NCI-H2029 treated with DMSO at 0.1 percent for 48 hours (cell line): ENCODE measurements at regions not wholly inside any gene's neighbourhood (a gene's known extent, or its start where the extent isn't known, plus 50 kb on each side); places are given as distances from the start of the nearest gene placed in this dataset.

ENCODE experiments used
- DNase-seq: peaks from one replicate; lab custom pipeline; 2025; lab: John Stamatoyannopoulos, UW

DNA sequence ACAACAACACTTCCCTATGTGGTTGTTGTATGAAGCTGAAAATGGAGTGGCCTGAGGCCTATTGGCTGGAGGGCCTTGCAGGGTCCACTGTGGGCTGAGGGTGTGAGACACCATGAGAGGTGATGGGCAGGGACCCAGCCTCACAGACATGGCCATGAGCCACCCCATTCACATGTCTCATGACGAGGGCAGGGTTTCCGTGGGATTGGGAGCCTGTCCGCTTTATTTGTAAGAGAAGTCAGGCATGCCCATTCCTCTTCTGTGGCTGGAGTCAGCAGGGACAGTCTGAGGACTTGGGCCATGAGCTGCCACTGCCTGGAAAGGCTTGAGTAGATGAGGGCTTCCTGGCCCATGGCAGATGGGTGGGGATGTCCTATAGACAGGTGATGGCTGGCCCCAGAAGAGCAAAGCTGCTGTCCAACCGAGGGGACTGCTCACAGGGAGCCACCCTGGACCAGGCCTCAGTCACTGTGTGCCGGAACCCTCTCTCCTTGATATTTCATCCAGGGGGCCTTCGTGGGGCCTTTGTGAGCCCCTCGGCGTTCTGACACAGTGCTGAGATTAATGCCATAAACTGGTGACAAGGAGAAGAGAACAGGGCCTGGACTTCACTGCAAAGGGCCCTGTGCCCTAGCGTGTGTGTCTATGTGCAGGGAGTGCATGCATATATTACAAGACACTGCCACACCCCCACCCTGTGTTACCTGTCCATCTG lies 971.9 kb downstream of the BRD1 start:
- DNase-seq = no peak

DNA sequence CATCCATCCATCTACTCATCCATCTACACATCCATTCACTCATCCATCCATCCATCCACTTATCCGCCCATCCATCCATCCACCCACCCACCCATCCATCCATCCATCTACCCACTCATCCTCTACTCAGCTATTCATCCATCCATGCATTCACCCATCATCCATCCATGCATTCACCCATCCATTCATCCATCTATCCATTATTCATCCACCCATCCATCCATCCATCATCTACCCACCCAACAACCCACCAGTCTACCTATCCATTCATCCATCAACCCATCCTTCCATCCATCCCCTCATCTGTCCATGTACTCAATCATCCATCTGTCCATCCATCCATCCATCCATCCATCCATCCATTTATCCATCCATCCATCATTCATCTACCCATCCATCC lies 972.7 kb downstream of the BRD1 start:
- DNase-seq = no peak

- DNase-seq = no peak
Measured at GRCh38 chr22:48853627-48854240, 973.9 kb downstream of the BRD1 start.

GRCh38 chr22:48851933-48852549 lies 975.6 kb downstream of the BRD1 start:
- DNase-seq = no peak

DNA sequence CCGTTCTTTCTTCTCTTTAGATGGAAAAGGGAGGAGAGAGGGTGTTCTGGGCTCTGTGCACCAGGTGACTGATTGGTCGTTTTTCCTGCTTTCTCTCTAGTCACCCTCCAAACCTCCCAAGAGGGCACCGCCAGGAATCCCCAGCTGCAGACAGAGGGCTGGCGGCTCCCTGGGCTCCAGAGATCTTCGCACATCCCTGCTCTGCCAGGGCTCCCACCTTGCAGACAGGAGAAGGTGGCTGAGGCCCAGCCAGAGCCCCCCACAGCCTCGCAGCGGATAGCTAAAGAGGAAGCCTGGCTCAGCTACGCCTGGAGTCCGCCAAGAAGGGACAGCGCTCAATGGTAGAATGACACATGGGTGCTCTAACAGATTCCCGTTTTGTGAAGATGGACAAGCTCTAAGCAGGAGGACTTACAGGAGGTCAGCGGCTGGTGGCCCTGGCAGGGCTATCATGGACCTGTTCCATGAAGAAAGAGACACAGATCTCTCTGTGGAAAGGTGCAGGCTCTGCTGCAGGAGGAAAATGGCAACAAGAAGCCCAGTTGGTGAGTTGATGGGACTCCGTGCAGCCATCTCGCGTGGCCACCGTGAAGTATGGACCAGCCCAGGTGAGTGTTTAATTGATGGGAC lies 976.9 kb downstream of the BRD1 start:
- no peak for DNase-seq

DNA sequence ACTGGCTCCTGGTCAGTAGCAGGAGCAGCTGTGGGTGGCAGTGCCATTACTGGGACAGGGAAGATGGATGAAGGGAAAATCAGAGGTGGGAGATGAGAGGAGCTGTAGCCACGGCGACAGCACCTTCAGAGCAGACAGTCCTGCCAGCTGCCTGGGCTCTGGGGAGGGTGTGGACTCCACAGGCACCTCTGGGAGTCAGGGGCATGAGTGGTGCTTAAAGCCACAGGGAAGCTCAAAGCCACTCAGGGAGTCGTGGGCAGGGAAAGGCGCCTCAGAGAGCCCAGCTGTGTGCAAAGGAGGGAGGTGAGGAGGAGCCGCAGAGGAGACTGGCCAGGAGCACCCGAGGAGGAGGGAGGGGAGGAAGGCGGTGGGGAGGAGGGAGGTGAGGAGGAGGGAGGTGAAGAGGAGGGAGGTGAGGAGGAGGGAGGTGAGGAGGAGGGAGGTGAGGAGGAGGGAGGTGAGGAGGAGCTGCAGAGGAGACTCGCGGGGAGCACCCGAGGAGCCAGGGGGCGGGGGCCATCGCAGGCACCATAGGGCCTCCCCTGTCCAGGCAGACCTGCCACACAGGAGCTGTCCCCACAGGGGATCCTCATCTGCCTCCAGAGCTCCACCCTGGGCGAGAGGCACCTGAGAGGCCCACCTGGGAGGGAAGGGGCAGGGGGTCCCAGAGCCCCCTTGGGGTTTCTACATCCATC lies 977.6 kb downstream of the BRD1 start:
- DNase-seq = no peak

DNA sequence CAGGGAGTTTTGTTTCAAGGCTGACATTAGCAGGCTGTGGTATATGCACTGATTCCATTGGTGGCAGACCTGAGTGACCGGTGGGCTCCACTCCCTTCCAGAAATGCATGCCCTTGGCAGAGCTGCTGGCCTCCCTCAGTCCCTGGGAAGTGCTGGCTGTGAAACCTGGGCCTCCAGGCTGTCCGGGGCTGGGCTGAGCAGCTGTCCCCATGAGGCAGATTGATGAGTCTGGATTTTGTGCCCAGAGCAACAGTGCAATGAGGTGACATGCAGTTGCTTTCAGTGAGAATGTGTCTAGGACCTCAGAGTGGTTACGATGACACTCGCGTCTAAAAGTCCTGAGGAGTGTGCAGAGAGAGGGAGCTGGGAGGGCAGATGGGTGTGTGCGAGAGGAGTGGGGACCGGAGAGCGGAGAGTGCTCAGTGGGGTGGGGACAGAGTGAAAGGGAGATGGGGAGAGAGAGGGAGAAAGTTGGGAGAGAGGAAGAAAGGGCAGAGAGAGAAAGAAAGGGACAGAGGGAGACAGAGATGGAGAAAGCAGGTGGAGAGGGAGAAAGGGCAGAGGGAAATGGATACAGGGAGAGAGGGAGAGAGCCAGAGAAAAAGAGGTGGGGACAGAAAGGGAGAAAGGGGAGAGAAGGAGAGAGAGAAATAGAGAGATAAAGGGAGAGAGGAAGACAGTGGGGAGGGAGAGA lies 978.3 kb downstream of the BRD1 start:
- no peak for DNase-seq

DNA sequence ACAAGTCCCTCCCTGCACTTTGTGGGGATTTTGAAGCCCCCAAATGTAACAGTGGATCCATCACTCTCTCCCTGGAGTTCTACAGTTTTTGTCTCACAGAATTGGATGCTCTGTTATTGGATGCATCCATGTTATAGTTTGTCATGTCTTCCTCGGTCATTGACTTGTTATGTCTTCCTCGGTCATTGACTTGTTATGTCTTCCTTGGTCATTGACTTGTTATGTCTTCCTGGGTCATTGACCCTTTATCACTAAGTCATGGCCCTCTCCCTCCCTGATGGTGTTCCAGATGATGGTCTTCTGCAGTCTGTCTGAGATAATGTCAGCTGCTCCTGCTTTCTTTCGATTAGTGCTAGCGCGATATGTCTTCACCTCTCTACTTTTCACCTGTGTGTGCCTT lies 981.5 kb downstream of the BRD1 start:
- DNase-seq = no peak

DNA sequence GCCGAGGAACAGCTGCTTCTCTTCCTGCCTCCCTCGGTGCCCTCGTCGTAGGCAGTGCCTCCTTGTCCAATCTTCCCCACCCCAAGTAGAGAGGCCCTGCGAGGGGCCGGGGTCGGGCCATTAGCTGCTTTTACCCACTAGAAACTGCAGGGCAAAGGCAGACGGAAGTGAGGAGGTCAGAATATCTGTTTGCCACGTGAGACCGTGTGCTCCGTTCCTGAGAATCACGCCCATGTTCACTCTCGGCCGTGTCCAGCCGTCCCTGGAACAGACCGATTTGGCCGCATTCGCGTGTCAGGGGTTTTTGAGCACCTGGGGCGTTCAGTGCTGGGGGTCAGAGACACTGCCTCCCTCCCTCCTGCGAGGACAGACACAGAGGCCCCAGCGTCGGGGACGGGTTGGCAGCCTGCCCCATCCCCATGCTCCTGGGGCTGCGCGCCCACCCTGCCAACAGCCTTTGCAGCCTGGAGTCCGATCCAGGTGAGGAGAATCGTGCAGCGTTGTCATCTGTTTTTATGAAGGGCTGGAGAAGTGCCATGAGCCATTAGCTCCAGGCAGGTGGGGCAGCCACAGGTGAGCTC lies 982.2 kb downstream of the BRD1 start:
- no peak for DNase-seq

- no peak for DNase-seq
Measured at GRCh38 chr22:48844056-48844675, 983.5 kb downstream of the BRD1 start.

DNA sequence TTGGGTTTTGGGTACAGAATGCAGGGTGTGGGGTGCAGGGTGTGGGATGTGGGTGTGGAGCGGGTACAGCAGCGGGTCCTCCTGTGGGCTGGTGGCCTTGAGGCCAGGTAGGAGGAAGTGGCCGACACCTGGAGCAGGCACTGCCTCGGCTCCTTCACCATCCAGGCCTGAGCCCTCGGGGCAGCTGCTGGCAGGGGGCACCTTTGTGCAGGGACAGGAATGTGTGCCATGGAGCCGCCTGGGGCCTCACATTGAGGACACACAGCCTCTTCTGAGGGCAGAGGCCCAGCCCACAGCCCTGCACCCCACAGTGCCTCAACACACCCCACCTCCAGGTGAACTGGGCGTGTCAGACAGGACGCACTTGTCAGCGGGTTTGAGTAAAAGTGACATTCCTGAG lies 984.0 kb downstream of the BRD1 start:
- no peak for DNase-seq

DNA sequence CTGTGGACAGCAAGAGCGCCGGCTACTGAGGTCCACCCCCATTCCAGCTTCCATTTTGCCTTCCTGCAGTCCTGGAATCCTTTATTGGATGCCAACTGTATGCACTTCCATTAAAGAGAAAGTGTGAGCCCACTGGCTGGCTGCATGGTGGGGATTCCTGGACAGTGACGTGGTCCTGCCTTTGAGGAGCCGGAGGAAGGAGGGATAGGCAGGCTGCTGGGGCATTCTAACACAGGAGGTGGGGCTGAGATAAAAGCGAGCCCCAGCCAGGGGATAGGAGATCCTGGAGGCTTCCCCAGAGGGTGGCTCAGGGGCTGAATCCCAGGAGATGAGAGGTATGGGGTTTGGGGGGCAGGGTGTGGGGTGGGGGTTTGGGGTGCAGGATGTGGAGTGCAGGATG lies 984.7 kb downstream of the BRD1 start:
- no peak for DNase-seq

DNA sequence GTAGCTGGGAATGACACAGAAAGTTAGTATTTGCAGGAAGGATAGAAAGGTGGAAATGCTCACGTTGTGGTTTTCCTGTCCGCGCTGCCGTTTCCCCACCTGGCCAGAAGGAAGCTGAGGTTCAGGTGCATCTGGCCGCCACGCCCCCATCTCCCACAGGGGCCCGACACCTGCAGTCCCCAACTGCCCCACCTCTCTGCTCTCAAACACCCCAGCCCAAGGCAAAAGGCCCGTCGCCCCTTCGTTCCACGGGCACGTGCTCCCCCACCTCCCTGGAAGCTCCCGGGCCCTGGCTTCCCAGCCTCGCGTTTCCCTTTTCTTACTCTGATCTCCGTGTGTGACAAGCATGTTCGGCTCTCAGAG lies 985.1 kb downstream of the BRD1 start:
- DNase-seq = no peak

DNA sequence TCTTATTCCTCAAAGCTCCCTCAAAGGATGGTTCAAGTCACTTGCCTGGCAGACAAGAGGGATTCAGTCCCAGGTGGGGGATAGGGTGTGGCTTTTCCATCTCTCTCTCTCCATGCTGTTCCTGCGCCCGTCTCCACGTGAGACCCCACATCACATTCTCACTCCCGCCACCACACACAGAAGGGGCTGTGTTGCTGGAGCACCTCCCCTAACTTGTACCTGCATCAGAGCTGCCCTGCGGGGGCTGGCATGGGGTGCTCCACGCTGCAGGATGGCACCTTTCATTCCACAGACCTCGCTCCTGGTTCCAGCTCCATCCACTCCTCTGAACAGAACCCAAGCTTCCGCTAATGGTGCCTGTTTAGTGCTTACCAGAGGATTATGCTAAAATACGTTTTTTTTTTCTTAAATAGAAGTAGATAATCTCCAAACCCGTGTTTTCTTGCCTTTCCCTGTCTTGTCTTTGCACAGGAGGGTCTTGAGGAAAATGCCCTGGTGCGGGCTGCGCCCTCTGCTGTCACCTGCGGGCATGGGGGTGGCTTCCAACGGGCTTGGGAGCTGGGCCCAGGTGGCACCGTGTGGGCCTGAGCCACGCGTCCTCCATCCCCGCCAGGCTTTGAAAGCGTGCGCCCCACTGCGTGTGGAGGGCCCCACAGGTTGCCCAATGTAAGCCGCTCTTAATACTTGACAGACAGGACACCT lies 985.6 kb downstream of the BRD1 start:
- DNase-seq = no peak

- DNase-seq = no peak
Measured at GRCh38 chr22:48840112-48840949, 987.3 kb downstream of the BRD1 start.

GRCh38 chr22:48838846-48839730 lies 988.6 kb downstream of the BRD1 start:
- no peak for DNase-seq

DNA sequence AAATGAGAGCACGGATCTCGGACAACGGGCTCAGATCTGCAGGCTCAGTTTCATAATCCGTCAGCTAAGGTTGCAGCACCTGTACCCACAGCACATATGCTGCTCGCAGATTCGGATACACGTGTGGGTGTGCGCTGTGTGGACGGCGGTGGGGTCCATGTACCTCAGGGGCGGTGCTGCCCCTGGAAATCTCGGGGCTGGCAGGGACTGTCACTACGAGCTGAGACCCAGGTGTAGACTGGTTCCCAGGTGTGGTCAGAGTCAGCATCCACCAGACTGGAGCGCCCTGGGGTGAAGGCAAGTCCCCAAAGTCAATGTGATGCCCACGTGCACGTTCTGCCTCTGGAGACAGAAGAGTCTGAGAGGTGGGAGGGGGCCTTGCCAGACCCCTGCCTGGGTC lies 989.3 kb downstream of the BRD1 start:
- no peak for DNase-seq

DNA sequence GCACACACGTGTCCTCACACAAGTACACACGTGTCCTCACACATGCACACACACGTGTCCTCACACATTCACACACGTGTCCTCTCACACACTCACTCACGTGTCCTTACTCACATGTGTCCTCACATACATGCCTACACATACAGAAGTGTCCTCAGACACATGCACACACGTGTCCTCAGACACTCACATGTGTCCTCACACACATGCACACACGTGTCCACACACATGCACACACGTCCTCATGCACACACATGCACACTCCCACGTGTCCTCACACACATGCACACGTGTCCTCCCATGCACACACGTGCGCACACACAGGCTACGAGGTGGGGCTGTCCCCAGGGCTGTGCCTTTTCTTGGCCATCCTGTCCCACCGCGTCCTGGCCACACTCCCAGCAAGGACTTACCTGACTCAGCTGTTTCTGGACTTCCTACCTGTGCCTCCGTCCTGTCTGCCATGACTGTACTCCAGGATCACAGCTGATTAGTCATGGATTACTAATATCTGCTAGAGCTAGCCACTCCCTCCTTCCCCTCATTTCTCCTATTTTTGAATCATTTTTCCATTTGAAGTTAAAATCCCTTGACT lies 990.2 kb downstream of the BRD1 start:
- no peak for DNase-seq
